Sigmoid colon (tissue), 4 donors: ENCODE measurements at regions not wholly inside any gene's neighbourhood (a gene's known extent, or its start where the extent isn't known, plus 50 kb on each side); places are given as distances from the start of the nearest gene placed in this dataset.

Experiments
- EP300 ChIP-seq, 4 donors: sonication (generic); formaldehyde crosslinking; IDR thresholded peaks; one replicate each; pipeline ENCODE4 v1.6.1; 2017; ENCODE audit warnings: antibody characterized with exemption in 4 of 4
- TF ChIP-seq, protein P1 (sequence below), 4 experiments: fragments of 450-650 bp in 3 of 4; fragments of 200-600 bp in 1 of 4; IDR thresholded peaks; one replicate each; pipeline ENCODE4 v1.5.1; 2016 to 2019; ENCODE audit warnings: antibody characterized with exemption in 4 of 4, mild to moderate bottlenecking in 3 of 4, moderate library complexity in 2 of 4

DNA sequence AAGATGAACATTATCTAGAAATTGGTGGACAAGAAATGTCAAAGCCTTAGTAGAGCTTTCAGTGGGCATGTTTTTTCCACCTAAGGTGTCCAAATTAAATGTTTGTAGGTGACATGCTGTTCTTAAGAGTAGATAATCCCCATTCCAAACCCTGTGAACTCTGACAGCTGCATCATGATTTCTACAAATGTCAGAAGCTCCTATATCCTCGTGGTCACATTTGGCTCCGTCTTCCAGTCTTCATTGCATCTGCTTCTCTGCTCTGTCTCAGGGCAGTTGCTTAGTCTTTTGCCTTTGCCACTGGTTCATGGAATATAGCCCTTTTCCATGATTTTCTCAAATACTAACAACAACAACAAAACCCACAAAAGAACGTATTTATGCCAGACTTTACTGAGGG, 234.5 kb downstream of the DLEU7 start:
- TF ChIP-seq, protein P1, sequence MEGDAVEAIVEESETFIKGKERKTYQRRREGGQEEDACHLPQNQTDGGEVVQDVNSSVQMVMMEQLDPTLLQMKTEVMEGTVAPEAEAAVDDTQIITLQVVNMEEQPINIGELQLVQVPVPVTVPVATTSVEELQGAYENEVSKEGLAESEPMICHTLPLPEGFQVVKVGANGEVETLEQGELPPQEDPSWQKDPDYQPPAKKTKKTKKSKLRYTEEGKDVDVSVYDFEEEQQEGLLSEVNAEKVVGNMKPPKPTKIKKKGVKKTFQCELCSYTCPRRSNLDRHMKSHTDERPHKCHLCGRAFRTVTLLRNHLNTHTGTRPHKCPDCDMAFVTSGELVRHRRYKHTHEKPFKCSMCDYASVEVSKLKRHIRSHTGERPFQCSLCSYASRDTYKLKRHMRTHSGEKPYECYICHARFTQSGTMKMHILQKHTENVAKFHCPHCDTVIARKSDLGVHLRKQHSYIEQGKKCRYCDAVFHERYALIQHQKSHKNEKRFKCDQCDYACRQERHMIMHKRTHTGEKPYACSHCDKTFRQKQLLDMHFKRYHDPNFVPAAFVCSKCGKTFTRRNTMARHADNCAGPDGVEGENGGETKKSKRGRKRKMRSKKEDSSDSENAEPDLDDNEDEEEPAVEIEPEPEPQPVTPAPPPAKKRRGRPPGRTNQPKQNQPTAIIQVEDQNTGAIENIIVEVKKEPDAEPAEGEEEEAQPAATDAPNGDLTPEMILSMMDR (IDR thresholded peaks at IDR 0.05) = no peak
- TF ChIP-seq EP300 (IDR thresholded peaks at IDR 0.05) = no peak
